Vagina (tissue), 2 donors: ENCODE measurements at regions not wholly inside any gene's neighbourhood (a gene's known extent, or its start where the extent isn't known, plus 50 kb on each side); places are given as distances from the start of the nearest gene placed in this dataset.

ENCODE experiments used
- DNase-seq, 2 donors: peaks; one replicate each; pipeline ENCODE4 v3.0.0-alpha.2; 2017; ENCODE audit errors: extremely low spot score in 2 of 2
- H3K27ac ChIP-seq: fragments of 200-600 bp; sonication (generic); one replicate; pipeline ENCODE4 v1.5.1; 2019
- H3K27me3 ChIP-seq: fragments of 200-600 bp; sonication (generic); one replicate; pipeline ENCODE4 v1.5.1; 2019
- H3K36me3 ChIP-seq, 2 donors: fragments of 200-600 bp; sonication (generic); one replicate each; pipeline ENCODE4 v1.5.1; 2017 to 2019
- H3K4me1 ChIP-seq: fragments of 200-600 bp; sonication (generic); one replicate; pipeline ENCODE4 v1.5.1; 2019
- H3K4me3 ChIP-seq, 2 donors: fragments of 200-600 bp; sonication (generic); 1 replicate in 1 of 2; 2 replicates in 1 of 2; pipeline ENCODE4 v1.5.1; 2016 to 2019
- H3K9me3 ChIP-seq: fragments of 200-600 bp; sonication (generic); one replicate; pipeline ENCODE4 v1.5.1; 2019
- CTCF ChIP-seq, 3 experiments: fragments of 450-650 bp in 2 of 3; fragments of 200-600 bp in 1 of 3; sonication (generic) in 1 of 3; IDR thresholded peaks; one replicate each; pipeline ENCODE4 v1.5.1; 2017 to 2019; ENCODE audit warnings: antibody characterized with exemption in 3 of 3, mild to moderate bottlenecking in 2 of 3, moderate library complexity in 2 of 3
- POLR2A ChIP-seq, 2 donors: fragments of 450-650 bp; IDR thresholded peaks; one replicate each; pipeline ENCODE4 v1.6.1; 2017; ENCODE audit warnings: antibody characterized with exemption in 2 of 2, mild to moderate bottlenecking in 2 of 2, moderate library complexity in 2 of 2
- POLR2AphosphoS5 ChIP-seq, 2 donors: sonication (generic); formaldehyde crosslinking; IDR thresholded peaks; one replicate each; pipeline ENCODE4 v1.9.0; 2017; ENCODE audit warnings: antibody characterized with exemption in 2 of 2, mild to moderate bottlenecking in 2 of 2, low read depth in 1 of 2; ENCODE audit not compliant: insufficient read depth in 1 of 2
- intact Hi-C: fragments of 100-400 bp; cut with DNase I; formaldehyde crosslinking; loops from one replicate; pipeline ENCODE4 v1.15.1; 2023

GRCh38 chr9:74293479-74293878 is 203.7 kb upstream of the RORB start:
- TF ChIP-seq POLR2A (IDR thresholded peaks at IDR 0.05) (no peak), CTCF (IDR thresholded peaks at IDR 0.05) (no peak), POLR2AphosphoS5 (IDR thresholded peaks at IDR 0.05; ENCODE audit: insufficient read depth in 1 of 2, low read depth in 1 of 2) (no peak)
- no peak overlapping the region for H3K27ac ChIP-seq
- DNase-seq, result no peak
- H3K4me1 ChIP-seq, result no peaks in the 10 kb centered on the region
- intact Hi-C loops, result no loop called here
- no peak overlapping the region for H3K4me3 ChIP-seq
- H3K36me3 ChIP-seq, result no peaks in the 10 kb centered on the region
- no peaks in the 10 kb centered on the region for H3K27me3 ChIP-seq
- no peaks in the 10 kb centered on the region for H3K9me3 ChIP-seq

- no peaks in the 10 kb centered on the region for H3K4me1 ChIP-seq
- TF ChIP-seq CTCF (IDR thresholded peaks at IDR 0.05), result no peak
- TF ChIP-seq POLR2AphosphoS5 (IDR thresholded peaks at IDR 0.05; ENCODE audit: insufficient read depth in 1 of 2, low read depth in 1 of 2), result no peak
- TF ChIP-seq POLR2A (IDR thresholded peaks at IDR 0.05), result no peak
- intact Hi-C loops, result no loop called here
- DNase-seq, result no peak
- H3K27me3 ChIP-seq, result no peaks in the 10 kb centered on the region
- no peak overlapping the region for H3K4me3 ChIP-seq
- H3K27ac ChIP-seq, result no peak overlapping the region
- H3K9me3 ChIP-seq, result no peaks in the 10 kb centered on the region
- H3K36me3 ChIP-seq, result no peaks in the 10 kb centered on the region
These were observed 193.2 kb upstream of the RORB start for GRCh38 chr9:74303945-74304344.

GRCh38 chr9:74304598-74304997 is 192.5 kb upstream of the RORB start:
- Histone ChIP-seq H3K27ac (no peak overlapping the region), H3K9me3 (no peaks in the 10 kb centered on the region), H3K27me3 (no peaks in the 10 kb centered on the region), H3K4me3 (no peak overlapping the region), H3K36me3 (no peaks in the 10 kb centered on the region), H3K4me1 (no peaks in the 10 kb centered on the region)
- intact Hi-C loops, result no loop called here
- DNase-seq, result no peak
- TF ChIP-seq CTCF (IDR thresholded peaks at IDR 0.05), result no peak
- no peak for TF ChIP-seq POLR2A (IDR thresholded peaks at IDR 0.05)
- no peak for TF ChIP-seq POLR2AphosphoS5 (IDR thresholded peaks at IDR 0.05; ENCODE audit: insufficient read depth in 1 of 2, low read depth in 1 of 2)

- Histone ChIP-seq H3K9me3 (no peaks in the 10 kb centered on the region), H3K4me3 (no peak overlapping the region), H3K4me1 (no peaks in the 10 kb centered on the region), H3K27ac (no peak overlapping the region), H3K27me3 (no peaks in the 10 kb centered on the region), H3K36me3 (no peaks in the 10 kb centered on the region)
- intact Hi-C loops, result no loop called here
- DNase-seq, result no peak
- TF ChIP-seq POLR2A (IDR thresholded peaks at IDR 0.05), result no peak
These were observed 187.5 kb upstream of the RORB start for GRCh38 chr9:74309654-74310053.

- Histone ChIP-seq H3K27ac (no peak overlapping the region), H3K27me3 (no peaks in the 10 kb centered on the region), H3K4me3 (no peak overlapping the region), H3K9me3 (no peaks in the 10 kb centered on the region), H3K36me3 (no peaks in the 10 kb centered on the region), H3K4me1 (no peaks in the 10 kb centered on the region)
- intact Hi-C loops, result no loop called here
- DNase-seq, result no peak
- TF ChIP-seq POLR2A (IDR thresholded peaks at IDR 0.05), result no peak
- no peak for TF ChIP-seq POLR2AphosphoS5 (IDR thresholded peaks at IDR 0.05; ENCODE audit: insufficient read depth in 1 of 2, low read depth in 1 of 2)
- TF ChIP-seq CTCF (IDR thresholded peaks at IDR 0.05), result no peak
These were observed 179.9 kb upstream of the RORB start for GRCh38 chr9:74317235-74317634.

GRCh38 chr9:74321396-74321795 is 175.7 kb upstream of the RORB start:
- no peaks in the 10 kb centered on the region for H3K36me3 ChIP-seq
- H3K27me3 ChIP-seq, result no peaks in the 10 kb centered on the region
- no peak overlapping the region for H3K4me3 ChIP-seq
- intact Hi-C loops, result no loop called here
- no peaks in the 10 kb centered on the region for H3K4me1 ChIP-seq
- H3K27ac ChIP-seq, result no peak overlapping the region
- TF ChIP-seq CTCF (IDR thresholded peaks at IDR 0.05) (no peak), POLR2AphosphoS5 (IDR thresholded peaks at IDR 0.05; ENCODE audit: insufficient read depth in 1 of 2, low read depth in 1 of 2) (no peak), POLR2A (IDR thresholded peaks at IDR 0.05) (no peak)
- no peak for DNase-seq
- no peaks in the 10 kb centered on the region for H3K9me3 ChIP-seq
